ENCODE measurements at regions not wholly inside any gene's neighbourhood (a gene's known extent, or its start where the extent isn't known, plus 50 kb on each side); places are given as distances from the start of the nearest gene placed in this dataset.

DNA sequence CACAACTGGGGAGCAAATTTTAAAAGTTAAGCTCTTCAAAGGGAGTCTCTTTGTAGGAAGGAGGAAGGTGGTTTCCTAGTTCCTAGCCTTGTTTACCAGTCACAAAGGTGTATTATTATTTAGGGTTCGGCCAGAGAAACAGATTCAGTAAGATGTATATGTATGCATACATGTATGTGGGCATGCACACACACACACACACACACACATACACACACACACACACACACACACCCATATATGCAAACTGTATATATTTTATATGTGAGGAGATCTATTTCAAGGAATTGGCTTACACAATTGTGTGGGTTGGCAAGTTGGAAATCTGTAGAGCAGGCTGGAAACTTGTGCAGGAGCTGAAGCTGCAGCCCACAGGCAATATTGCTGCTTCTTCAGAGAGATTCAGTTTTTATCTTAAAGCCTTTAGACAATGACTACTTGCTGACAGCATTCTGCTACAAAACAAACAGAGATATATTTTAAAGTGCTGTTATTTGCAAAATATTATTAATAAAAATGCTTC lies 75.3 kb upstream of the DNAH5 start:
- WGBS (ENCODE audit: insufficient coverage, insufficient replicate concordance, low lambda C conversion rate, missing lambda C conversion rate): 30% methylated on average over 1 of the region's 1 CpG
- in situ Hi-C loops (cut with MboI) (no loop called here), intact Hi-C loops (cut with micrococcal nuclease; ENCODE audit: unreplicated experiment) (no loop called here)
- ChIA-PET POLR2A (no interaction called here), SMC1A (ENCODE audit: uncharacterized antibody, unreplicated experiment) (no interaction called here), CTCF (no interaction called here), RAD21 (ENCODE audit: unreplicated experiment) (no interaction called here)
- H3K27me3 ChIP-seq (replicated peaks in 1 of 2; ENCODE audit: control insufficient read depth in 2 of 2, insufficient read depth in 2 of 2, low read length in 1 of 2): no peaks in the 10 kb centered on the region; a peak in 1 of 4 replicates
- FAIRE-seq (no peak), ATAC-seq (no peak), DNase-seq (ENCODE audit: low read depth, low spot score) (no peak)
- no peak overlapping the region for H3K4me2 ChIP-seq (ENCODE audit: control insufficient read depth, insufficient read depth)
- no peaks in the 10 kb centered on the region for H4K20me1 ChIP-seq (ENCODE audit: control insufficient read depth, insufficient read depth)
- no peaks in the 10 kb centered on the region for H3K4me1 ChIP-seq (ENCODE audit: control insufficient read depth, insufficient read depth, low read length)
- no peak for TF ChIP-seq SRF (IDR thresholded peaks at IDR 0.05; ENCODE audit: low read depth in 2 of 2, low read length in 2 of 2)
- TF ChIP-seq STAT3 (IDR thresholded peaks at IDR 0.05; ENCODE audit: low read depth, low read length): no peak
- no peak for TF ChIP-seq ATF3 (IDR thresholded peaks at IDR 0.05; ENCODE audit: borderline replicate concordance, extremely low read depth, low read depth, low read length)
- TF ChIP-seq CBFB (IDR thresholded peaks at IDR 0.05; ENCODE audit: low read depth): no peak
- TF ChIP-seq BMI1 (IDR thresholded peaks at IDR 0.05; ENCODE audit: borderline replicate concordance): no peak
- no peak for TF ChIP-seq SMAD5 (IDR thresholded peaks at IDR 0.05; ENCODE audit: low read depth)
- no peak overlapping the region for H3K4me3 ChIP-seq
- no peak overlapping the region for H3K27ac ChIP-seq (ENCODE audit: control insufficient read depth, insufficient read depth)
- no peaks in the 10 kb centered on the region for H3K79me2 ChIP-seq (ENCODE audit: control insufficient read depth, insufficient read depth, low read length)
- BruUV-seq (replicated peaks): no TSS peak
- no peaks in the 10 kb centered on the region; the same call in 2 of the 3 replicates for H3K9me3 ChIP-seq (replicated peaks; ENCODE audit: control insufficient read depth, insufficient read depth, low read length)
- H3K9ac ChIP-seq (ENCODE audit: control insufficient read depth, insufficient read depth, low read length): no peak overlapping the region
- no peak overlapping the region for H2AFZ ChIP-seq (ENCODE audit: control insufficient read depth, low read depth, low read length)
- H3K36me3 ChIP-seq (ENCODE audit: control insufficient read depth in 2 of 2, insufficient read depth in 2 of 2, low read length in 1 of 2): no peaks in the 10 kb centered on the region

GRCh38 chr5:14017904-14018303 lies 73.4 kb upstream of the DNAH5 start:
- SMC1A ChIA-PET (ENCODE audit: uncharacterized antibody, unreplicated experiment): no interaction called here
- Histone ChIP-seq H2AFZ (ENCODE audit: control insufficient read depth, low read depth, low read length) (no peak overlapping the region), H3K4me3 (no peak overlapping the region), H3K36me3 (ENCODE audit: control insufficient read depth in 2 of 2, insufficient read depth in 2 of 2, low read length in 1 of 2) (no peaks in the 10 kb centered on the region), H3K27ac (ENCODE audit: control insufficient read depth, insufficient read depth) (no peak overlapping the region), H3K4me2 (ENCODE audit: control insufficient read depth, insufficient read depth) (no peak overlapping the region), H3K9ac (ENCODE audit: control insufficient read depth, insufficient read depth, low read length) (no peak overlapping the region), H3K4me1 (ENCODE audit: control insufficient read depth, insufficient read depth, low read length) (no peaks in the 10 kb centered on the region), H3K79me2 (ENCODE audit: control insufficient read depth, insufficient read depth, low read length) (no peaks in the 10 kb centered on the region), H3K9me3 (replicated peaks; ENCODE audit: control insufficient read depth, insufficient read depth, low read length) (no peaks in the 10 kb centered on the region; the same call in 2 of the 3 replicates), H3K27me3 (replicated peaks in 1 of 2; ENCODE audit: control insufficient read depth in 2 of 2, insufficient read depth in 2 of 2, low read length in 1 of 2) (no peaks in the 10 kb centered on the region; a peak in 1 of 4 replicates), H4K20me1 (ENCODE audit: control insufficient read depth, insufficient read depth) (no peaks in the 10 kb centered on the region)
- ATAC-seq (no peak), FAIRE-seq (no peak), DNase-seq (ENCODE audit: low read depth, low spot score) (no peak)
- no TSS peak for BruUV-seq (replicated peaks)
- CTCF ChIA-PET: no interaction called here
- intact Hi-C loops (cut with micrococcal nuclease; ENCODE audit: unreplicated experiment): no loop called here
- POLR2A ChIA-PET: no interaction called here
- TF ChIP-seq, protein P1, sequence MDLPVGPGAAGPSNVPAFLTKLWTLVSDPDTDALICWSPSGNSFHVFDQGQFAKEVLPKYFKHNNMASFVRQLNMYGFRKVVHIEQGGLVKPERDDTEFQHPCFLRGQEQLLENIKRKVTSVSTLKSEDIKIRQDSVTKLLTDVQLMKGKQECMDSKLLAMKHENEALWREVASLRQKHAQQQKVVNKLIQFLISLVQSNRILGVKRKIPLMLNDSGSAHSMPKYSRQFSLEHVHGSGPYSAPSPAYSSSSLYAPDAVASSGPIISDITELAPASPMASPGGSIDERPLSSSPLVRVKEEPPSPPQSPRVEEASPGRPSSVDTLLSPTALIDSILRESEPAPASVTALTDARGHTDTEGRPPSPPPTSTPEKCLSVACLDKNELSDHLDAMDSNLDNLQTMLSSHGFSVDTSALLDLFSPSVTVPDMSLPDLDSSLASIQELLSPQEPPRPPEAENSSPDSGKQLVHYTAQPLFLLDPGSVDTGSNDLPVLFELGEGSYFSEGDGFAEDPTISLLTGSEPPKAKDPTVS (IDR thresholded peaks at IDR 0.05; ENCODE audit: low read depth, low read length): no peak
- TF ChIP-seq USF1 (IDR thresholded peaks at IDR 0.05; ENCODE audit: borderline replicate concordance, extremely low read length, insufficient read depth, low read depth, low read length): peak; percentile 8
- no peak for TF ChIP-seq MTA2 (IDR thresholded peaks at IDR 0.05; ENCODE audit: low read depth)
- RAD21 ChIA-PET (ENCODE audit: unreplicated experiment): interaction anchor here (1.0 kb wide), 1 partner anchor 12 kb away, joined by 3 read pairs; no protein-coding TSS in a partner anchor
- 42% methylated on average over 8 of the region's 8 CpGs for WGBS (ENCODE audit: insufficient coverage, insufficient replicate concordance, low lambda C conversion rate, missing lambda C conversion rate)
- in situ Hi-C loops (cut with MboI): no loop called here
